Spleen (tissue), 7 donors: ENCODE measurements at regions not wholly inside any gene's neighbourhood (a gene's known extent, or its start where the extent isn't known, plus 50 kb on each side); places are given as distances from the start of the nearest gene placed in this dataset.

ENCODE experiments used
- POLR2A ChIP-seq, 3 donors: fragments of 450-650 bp; IDR thresholded peaks; one replicate each; pipeline ENCODE4 v1.5.1; 2017; ENCODE audit warnings: antibody characterized with exemption in 3 of 3, mild to moderate bottlenecking in 1 of 3
- TF ChIP-seq, protein P1 (sequence below), 11 experiments: fragments of 200-600 bp in 7 of 11; fragments of 450-650 bp in 4 of 11; sonication (generic) in 4 of 11; IDR thresholded peaks in 8 of 11; conservative IDR thresholded peaks in 3 of 11; 1 replicate in 7 of 11; 2 replicates in 4 of 11; pipeline versions ENCODE4 v1.4.0 to v1.8.0; 2016 to 2021; ENCODE audit warnings: antibody characterized with exemption in 11 of 11, inconsistent platforms in 4 of 11, mild to moderate bottlenecking in 1 of 11
- donor health status: DM: no; HTN: no; CAD: no; lungs with moderate emphysema.
- donor health status: DM: no; HTN: no; CAD: no.
- donor health status: DM: no; HTN: no; CAD: no.

DNA sequence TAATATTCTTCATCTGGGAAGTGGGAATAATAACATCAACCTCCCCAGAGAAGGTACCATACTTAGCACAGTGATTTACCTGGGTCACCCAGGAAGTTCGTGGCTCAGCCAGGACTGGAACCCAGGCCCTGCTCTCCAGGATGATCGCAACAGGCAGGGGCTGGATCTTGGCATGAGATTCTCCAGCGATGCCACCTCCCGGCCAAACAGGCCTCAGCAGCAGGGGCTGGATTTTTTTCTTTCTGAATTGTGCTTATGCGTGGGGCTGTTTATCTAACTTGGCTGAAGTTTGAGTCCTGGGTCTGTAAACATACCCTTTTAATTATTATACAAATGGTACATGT is 129.5 kb upstream of the PTPN1 start:
- TF ChIP-seq, protein P1, sequence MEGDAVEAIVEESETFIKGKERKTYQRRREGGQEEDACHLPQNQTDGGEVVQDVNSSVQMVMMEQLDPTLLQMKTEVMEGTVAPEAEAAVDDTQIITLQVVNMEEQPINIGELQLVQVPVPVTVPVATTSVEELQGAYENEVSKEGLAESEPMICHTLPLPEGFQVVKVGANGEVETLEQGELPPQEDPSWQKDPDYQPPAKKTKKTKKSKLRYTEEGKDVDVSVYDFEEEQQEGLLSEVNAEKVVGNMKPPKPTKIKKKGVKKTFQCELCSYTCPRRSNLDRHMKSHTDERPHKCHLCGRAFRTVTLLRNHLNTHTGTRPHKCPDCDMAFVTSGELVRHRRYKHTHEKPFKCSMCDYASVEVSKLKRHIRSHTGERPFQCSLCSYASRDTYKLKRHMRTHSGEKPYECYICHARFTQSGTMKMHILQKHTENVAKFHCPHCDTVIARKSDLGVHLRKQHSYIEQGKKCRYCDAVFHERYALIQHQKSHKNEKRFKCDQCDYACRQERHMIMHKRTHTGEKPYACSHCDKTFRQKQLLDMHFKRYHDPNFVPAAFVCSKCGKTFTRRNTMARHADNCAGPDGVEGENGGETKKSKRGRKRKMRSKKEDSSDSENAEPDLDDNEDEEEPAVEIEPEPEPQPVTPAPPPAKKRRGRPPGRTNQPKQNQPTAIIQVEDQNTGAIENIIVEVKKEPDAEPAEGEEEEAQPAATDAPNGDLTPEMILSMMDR (IDR thresholded peaks at IDR 0.05 in 8 of 11, conservative IDR thresholded peaks at IDR 0.05 in 3 of 11): peak in 3 of 11 experiments; percentile 11 to 24 (median 20)
- no peak for TF ChIP-seq POLR2A (IDR thresholded peaks at IDR 0.05)
